ENCODE measurements at regions not wholly inside any gene's neighbourhood (a gene's known extent, or its start where the extent isn't known, plus 50 kb on each side); places are given as distances from the start of the nearest gene placed in this dataset.

- no peak for TF ChIP-seq NFIX (CRISPR knock-in tag; IDR thresholded peaks at IDR 0.05; ENCODE audit: low read depth)
- TF ChIP-seq XRCC5 (IDR thresholded peaks at IDR 0.05; ENCODE audit: low read depth, low read length): no peak
- TF ChIP-seq ZNF586 (CRISPR knock-in tag; conservative IDR thresholded peaks at IDR 0.05): no peak
- no peak for TF ChIP-seq ZNF764 (CRISPR knock-in tag; IDR thresholded peaks at IDR 0.05; ENCODE audit: low read depth)
Observed at GRCh38 chr4:22181736-22182135, 233.2 kb upstream of the KCNIP4 start (continued).

GRCh38 chr4:22179124-22179874 is 230.7 kb upstream of the KCNIP4 start:
- H3K4me2 ChIP-seq (ENCODE audit: insufficient read depth, low read length): no peak overlapping the region
- H3K9ac ChIP-seq (ENCODE audit: insufficient read depth in 1 of 2, low read depth in 2 of 2, low read length in 2 of 2): no peak overlapping the region
- H3K4me3 ChIP-seq: no peak overlapping the region
- H2AFZ ChIP-seq (ENCODE audit: low read depth, low read length): no peak overlapping the region
- in situ Hi-C loops (cut with MboI): no loop called here
- CTCF ChIA-PET (ENCODE audit: low intra/inter-chr PET ratio): no interaction called here
- no peak for DNase-seq (ENCODE audit: extremely low read depth in 1 of 4, low spot score in 3 of 4)
- no peak for ATAC-seq
- H4K20me1 ChIP-seq (replicated peaks; ENCODE audit: control insufficient read depth, insufficient read depth, low read length): no peaks in the 10 kb centered on the region
- H3K79me2 ChIP-seq (ENCODE audit: control insufficient read depth, insufficient read depth, low read length): no peaks in the 10 kb centered on the region
- TF ChIP-seq ARID1B (IDR thresholded peaks at IDR 0.05): no peak
- no peak for TF ChIP-seq HDGF (IDR thresholded peaks at IDR 0.05)
- TF ChIP-seq NCOA1 (IDR thresholded peaks at IDR 0.05; ENCODE audit: low read depth): no peak
- no peak for TF ChIP-seq HBP1 (CRISPR knock-in tag; IDR thresholded peaks at IDR 0.05)
- TF ChIP-seq RNF2 (IDR thresholded peaks at IDR 0.05): no peak
- TF ChIP-seq RFX7 (CRISPR knock-in tag; IDR thresholded peaks at IDR 0.05): no peak
- no peak for TF ChIP-seq EHMT2 (IDR thresholded peaks at IDR 0.05)
- TF ChIP-seq ZNF586 (CRISPR knock-in tag; conservative IDR thresholded peaks at IDR 0.05): no peak
- TF ChIP-seq CREBBP (IDR thresholded peaks at IDR 0.05; ENCODE audit: low read depth, low read length): no peak
- TF ChIP-seq, protein P1, sequence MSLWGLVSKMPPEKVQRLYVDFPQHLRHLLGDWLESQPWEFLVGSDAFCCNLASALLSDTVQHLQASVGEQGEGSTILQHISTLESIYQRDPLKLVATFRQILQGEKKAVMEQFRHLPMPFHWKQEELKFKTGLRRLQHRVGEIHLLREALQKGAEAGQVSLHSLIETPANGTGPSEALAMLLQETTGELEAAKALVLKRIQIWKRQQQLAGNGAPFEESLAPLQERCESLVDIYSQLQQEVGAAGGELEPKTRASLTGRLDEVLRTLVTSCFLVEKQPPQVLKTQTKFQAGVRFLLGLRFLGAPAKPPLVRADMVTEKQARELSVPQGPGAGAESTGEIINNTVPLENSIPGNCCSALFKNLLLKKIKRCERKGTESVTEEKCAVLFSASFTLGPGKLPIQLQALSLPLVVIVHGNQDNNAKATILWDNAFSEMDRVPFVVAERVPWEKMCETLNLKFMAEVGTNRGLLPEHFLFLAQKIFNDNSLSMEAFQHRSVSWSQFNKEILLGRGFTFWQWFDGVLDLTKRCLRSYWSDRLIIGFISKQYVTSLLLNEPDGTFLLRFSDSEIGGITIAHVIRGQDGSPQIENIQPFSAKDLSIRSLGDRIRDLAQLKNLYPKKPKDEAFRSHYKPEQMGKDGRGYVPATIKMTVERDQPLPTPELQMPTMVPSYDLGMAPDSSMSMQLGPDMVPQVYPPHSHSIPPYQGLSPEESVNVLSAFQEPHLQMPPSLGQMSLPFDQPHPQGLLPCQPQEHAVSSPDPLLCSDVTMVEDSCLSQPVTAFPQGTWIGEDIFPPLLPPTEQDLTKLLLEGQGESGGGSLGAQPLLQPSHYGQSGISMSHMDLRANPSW (CRISPR knock-in tag; IDR thresholded peaks at IDR 0.05): no peak
- no peak for TF ChIP-seq HNRNPK (IDR thresholded peaks at IDR 0.05; ENCODE audit: low read depth, low read length, poor library complexity, severe bottlenecking)
- no peak for TF ChIP-seq ZNF436 (CRISPR knock-in tag; IDR thresholded peaks at IDR 0.05)
- no peak for TF ChIP-seq NCOR1 (IDR thresholded peaks at IDR 0.05)
- H3K9me1 ChIP-seq (ENCODE audit: control insufficient read depth, insufficient read depth, low read length): no peaks in the 10 kb centered on the region
- no peaks in the 10 kb centered on the region for H3K27me3 ChIP-seq (ENCODE audit: control insufficient read depth in 2 of 2, insufficient read depth in 2 of 2, low read length in 2 of 2)
- POLR2A ChIA-PET: no interaction called here
- H3K4me1 ChIP-seq (replicated peaks in 1 of 2; ENCODE audit: control insufficient read depth in 2 of 2, insufficient read depth in 2 of 2, low read length in 2 of 2): no peaks in the 10 kb centered on the region
- H3K27ac ChIP-seq (ENCODE audit: extremely low read depth, low read depth, low read length): no peak overlapping the region
- WGBS (ENCODE audit: insufficient coverage, low coverage, missing lambda C conversion rate): 6% methylated on average over 1 of the region's 1 CpG
- no peaks in the 10 kb centered on the region for H3K9me3 ChIP-seq (replicated peaks; ENCODE audit: control insufficient read depth, insufficient read depth, low read depth, low read length)
- no peaks in the 10 kb centered on the region for H3K36me3 ChIP-seq (ENCODE audit: control insufficient read depth, insufficient read depth, low read length)
- intact Hi-C loops (cut with micrococcal nuclease): no loop called here
- no TSS peak for BruUV-seq (replicated peaks)
- no peak for FAIRE-seq

Measured in K562 (cell line).